Activated CD4-positive, alpha-beta T cell treated with anti-CD3 and anti-CD28 coated beads for 1 hour (primary cell): ENCODE measurements at regions not wholly inside any gene's neighbourhood (a gene's known extent, or its start where the extent isn't known, plus 50 kb on each side); places are given as distances from the start of the nearest gene placed in this dataset.
"Not testable (repeated sequence)": the region's sequence is repeated elsewhere in the genome, so short reads cannot be mapped to it uniquely, and the experiment has no call there.

Source experiments
- DNase-seq: peaks from one replicate; pipeline ENCODE4 v3.0.0-alpha.2; 2020

DNA sequence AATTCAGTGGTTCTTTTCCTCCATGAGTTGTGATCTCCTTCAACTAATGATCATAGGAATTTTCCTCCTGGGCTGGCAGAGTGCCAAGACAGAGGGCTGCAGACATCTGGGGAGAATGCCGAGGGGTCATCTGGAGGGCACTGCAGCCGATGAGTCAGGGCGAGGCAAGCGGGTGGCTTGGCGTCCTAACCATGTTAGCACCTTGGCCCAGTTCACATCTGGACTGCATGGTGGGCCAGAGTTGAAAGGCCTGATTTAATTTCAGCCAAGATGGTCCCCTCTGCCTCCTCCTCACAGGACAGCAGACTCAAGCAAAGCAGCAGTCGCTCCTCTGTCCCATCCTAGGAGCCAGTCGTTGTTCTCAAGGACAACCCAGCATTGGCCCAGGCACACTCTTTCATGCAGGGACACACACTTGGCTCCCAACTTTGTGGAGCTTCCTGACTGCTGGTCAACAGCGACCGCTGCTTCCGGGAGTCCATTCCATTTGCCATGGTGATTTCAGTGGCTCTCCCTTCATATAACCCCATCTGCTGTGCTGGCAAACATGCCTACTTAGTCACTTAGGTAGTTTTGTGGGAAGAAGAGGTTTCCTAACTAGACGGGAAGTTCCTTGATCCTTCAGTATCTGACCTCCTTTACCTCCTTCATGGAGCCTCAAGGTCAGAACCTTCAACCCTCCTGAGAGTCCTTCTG lies 161.8 kb downstream of the TTC8 start:
- DNase-seq: no peak

DNA sequence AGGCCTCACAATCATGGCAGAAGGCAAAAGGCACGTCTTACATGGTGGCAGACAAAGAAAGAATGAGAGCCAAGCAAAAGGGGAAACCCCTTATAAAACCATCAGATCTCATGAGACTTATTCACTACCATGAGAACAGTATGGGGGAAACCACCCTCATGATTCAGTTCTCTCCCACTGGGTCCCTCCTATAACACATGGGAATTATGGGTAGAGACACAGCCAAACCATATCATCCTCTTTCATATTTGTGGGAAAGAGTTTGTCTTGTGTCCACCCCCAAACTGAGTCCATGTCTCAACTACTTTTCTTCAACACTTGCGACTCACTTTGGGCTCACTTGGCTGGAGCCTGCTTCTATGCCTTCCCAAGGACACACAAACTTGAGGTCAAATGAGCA lies 162.5 kb downstream of the TTC8 start:
- DNase-seq: not testable (repeated sequence)

DNA sequence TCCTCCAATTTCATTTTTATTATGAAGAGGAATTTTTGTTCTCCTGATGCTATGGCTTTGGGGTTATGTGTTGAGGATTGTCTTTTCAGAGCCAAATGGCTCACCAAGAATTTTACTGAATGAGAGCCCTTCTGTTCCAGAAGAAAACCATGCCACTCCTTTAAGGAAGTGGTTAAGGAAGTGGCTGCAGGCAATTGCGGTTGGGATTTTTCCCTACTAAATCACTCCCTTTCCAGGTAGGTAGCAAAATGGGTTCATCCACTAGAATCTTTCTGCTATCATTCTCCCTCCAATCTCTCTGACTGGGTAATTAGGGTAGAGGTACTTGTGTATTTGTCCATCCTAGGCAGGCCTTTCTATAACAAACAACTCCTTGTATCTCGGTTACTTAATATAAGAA lies 163.1 kb downstream of the TTC8 start:
- DNase-seq: no peak

DNA sequence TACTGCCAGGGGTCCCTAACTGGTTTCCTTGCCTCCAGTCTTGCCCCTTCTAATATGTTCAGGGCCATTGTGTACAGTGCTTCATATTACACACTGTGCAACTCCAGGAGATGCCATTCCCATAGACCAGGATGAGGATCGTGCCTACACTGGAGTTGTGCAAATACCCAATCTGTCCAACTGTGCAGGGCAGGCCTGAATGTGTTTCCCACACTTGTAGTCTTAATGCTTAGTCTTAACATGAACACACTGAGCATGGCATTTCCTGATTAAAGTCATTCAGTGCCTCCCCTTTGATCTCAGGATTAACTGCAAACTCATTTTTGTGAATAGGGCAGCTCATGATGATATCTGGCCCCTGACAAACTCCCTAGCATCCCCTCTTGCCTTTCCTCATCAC lies 165.5 kb downstream of the TTC8 start:
- no peak for DNase-seq

DNA sequence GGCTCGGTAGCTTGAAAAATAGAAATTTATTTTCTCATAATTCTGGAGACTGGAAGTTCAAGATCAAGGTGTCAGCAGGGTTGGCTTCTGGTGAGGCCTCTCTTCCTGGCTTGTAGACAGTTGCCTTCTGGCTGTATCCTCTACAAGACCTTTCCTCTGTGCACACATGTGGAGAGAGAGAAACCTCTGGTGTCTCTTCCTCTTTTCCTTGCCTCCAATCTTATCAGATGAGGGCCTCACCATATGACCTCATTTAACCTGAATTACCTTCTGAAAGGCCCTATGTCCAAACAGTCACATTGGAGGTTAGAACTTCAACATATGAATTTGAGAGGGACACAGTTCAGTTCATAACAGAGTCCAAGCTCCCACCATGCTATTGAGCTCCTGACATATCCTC lies 166.4 kb downstream of the TTC8 start:
- no peak for DNase-seq

DNA sequence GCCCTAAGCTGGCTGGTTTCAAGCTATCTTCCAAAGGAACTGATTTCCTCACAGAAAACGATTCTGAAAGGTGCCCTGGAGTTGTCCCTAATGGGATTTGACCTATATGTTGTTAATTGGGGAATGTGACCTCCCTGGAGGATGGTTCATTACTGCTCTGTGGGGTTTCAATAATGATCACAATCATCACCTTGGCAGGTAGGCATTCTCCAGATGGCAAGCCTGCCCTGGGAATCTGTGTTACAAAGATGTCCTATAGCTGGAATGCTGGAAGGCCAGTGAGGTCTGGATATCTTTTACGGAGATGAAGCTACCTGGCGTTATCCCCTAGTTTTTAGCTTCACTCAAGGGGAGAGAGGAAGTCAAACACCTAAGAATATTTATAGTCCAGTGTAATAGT lies 167.6 kb downstream of the TTC8 start:
- no peak for DNase-seq

DNA sequence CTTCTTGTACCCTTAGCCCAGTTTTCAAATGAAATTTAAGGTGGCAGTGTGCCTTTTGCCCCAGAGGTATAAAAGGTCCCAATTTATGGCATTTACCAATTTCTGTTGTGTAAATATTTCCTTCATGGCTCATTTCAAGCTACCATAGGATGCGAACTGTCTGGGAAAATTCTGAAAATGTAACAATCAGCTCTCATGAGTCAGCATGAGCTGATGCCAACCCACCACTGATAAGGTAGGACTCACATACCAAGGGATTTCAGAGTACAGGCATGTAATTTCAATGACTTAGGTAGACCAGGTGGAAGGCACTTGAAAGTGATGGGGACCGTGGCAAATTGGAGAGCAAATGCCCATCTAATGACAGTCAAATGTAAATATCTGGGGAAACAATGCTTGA lies 169.5 kb downstream of the TTC8 start:
- no peak for DNase-seq

DNA sequence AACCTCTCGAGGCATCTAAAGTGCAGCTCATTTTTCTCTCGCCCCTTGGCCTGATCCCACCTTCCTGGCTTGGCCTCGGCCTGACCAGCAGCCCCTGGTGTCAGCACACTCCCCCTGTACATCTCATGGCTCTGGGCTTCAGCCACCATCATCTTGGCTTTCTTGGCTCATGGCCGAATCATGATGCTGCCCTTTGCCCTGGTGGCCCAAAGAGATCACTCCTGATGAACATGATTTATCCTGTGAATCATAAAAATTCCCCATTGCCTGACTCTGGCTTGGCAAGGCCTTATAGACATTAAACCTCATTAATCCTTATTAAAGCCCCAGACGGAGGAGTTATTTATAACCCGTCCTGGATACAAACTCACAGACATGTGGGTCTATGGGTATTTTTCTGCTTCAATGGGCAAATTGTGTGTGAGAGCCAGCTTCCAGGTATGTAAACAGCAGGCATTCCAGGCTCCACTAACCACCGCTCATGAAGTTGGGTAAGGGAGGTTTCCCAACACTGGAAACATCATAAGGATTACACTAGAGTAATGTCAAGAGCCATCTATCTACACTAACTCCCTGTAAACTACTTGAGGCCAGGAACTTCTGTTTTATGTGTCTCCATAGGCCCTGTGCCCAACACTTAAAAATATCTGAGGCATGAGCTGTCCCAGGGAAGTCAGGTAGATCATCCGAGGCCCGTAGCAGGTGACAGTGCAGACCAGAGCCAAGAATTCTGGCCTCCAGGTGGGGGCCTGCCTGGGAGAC lies 171.2 kb downstream of the TTC8 start:
- DNase-seq: no peak

DNA sequence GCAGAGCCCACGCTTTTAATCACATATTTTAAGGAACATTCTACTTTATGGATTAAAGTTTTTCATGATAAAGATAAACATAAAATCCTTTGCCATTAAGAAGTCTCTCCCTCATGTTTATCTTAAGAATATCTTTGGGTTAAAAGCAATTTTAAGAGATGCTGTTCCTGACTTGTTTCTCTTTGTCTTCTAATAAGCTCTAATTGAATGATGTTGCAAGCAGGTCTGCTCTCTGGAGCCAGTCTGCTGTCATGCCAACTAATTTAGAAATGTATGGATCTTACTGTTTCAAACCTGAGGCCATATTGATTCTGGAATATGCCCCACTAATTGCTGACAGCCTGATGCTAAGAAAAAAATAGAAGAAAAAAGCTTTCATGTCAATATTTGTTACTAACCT lies 173.6 kb downstream of the TTC8 start:
- DNase-seq: no peak

DNA sequence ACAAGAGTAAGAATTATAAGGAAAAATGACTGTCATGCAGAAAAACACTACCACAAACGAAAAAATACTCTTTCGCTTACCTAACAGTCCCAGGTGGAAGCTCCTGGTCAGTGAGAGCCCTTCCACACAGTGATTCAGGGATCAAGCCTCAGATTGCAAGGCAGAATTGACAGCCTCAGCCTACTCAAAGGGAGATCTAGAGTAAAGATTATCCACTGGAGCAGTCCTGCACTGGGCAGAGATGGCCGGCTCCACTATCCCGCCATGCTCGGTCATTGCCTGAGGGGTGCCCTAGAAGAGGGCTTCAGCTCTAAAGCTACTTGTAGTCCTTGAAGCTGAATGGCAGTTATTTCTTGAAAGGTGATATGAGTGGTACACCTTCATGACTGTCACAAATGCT lies 174.7 kb downstream of the TTC8 start:
- DNase-seq: no peak

DNA sequence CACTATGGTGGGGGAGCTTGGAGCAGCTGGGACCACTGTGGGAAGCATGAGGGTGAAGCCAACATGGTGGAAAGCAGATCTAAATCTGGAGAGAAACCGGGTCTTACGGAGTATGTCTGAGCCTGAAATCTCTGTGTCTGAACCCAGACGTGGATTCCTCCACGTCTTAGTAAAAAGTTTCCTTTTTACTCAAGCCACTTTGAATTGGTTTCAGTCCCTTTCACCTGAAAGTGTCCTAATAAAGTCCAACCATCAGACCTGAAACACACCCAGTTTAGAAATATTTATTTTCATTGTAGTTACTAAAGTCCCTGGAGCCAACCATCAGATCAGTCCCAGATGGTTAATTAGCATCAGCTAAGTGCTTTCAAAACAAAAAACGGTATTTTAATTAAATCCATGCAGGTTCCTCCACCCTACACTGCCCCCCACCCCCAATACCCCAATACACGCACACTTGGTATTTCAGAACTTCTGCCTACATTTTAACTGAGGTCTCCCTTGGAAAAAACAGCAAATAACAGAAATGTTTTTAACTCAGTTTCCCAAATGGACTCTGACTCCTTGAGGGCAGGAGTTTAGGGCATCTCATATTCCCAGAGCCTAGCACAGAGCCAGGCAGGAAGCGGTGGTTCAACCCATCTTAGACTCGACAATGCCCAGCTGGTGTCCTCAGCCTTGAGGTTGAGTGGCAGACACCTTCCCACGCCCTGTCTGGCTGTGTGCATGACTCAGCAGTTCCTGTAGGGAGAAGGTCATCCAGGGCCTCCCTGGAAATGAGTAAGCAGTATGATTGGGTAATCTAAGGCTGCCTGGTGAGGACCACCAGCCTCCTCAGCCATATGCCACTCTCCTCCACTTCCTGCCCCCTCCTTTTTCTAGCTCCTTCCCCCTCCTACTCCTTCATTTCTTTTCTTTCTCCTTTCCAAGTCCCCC lies 175.8 kb downstream of the TTC8 start:
- DNase-seq: no peak

DNA sequence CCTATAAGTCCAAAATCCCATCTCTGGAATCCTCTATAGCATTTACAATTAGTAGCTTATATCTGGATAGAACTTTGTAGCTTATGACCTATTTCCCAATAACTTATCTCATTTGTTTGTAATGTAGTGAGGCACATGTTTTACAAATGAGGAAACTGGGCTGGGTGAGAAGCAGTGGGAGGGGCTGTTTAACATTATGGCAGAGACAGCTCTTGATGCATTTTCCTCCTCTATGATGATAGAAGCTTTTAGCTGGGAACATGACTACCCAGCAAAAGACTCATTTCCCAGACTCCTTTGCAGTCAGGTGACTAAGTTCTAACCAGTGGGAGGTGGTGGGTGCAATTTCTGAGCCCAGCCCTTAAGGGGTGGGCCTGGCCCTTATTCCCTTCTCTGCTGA lies 179.7 kb downstream of the TTC8 start:
- no peak for DNase-seq

DNA sequence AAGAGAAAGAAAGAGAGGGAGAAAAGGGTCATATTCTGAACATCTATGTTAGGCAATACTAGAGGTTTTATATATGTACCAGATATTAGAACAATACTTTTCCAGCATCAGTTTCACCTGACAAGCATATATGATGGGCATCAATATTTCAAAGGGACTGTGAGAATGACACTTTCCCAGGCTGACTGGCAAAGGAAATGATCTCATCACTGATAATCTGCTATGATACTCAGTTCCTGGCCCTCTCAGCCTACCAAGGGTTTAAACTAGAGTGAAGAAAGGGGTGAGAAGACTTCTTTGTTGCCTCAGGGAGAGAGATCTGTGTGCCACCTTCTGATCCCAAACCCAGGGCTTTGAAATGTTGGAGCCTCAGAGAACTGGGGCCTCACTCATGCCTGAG lies 183.5 kb downstream of the TTC8 start:
- no peak for DNase-seq

DNA sequence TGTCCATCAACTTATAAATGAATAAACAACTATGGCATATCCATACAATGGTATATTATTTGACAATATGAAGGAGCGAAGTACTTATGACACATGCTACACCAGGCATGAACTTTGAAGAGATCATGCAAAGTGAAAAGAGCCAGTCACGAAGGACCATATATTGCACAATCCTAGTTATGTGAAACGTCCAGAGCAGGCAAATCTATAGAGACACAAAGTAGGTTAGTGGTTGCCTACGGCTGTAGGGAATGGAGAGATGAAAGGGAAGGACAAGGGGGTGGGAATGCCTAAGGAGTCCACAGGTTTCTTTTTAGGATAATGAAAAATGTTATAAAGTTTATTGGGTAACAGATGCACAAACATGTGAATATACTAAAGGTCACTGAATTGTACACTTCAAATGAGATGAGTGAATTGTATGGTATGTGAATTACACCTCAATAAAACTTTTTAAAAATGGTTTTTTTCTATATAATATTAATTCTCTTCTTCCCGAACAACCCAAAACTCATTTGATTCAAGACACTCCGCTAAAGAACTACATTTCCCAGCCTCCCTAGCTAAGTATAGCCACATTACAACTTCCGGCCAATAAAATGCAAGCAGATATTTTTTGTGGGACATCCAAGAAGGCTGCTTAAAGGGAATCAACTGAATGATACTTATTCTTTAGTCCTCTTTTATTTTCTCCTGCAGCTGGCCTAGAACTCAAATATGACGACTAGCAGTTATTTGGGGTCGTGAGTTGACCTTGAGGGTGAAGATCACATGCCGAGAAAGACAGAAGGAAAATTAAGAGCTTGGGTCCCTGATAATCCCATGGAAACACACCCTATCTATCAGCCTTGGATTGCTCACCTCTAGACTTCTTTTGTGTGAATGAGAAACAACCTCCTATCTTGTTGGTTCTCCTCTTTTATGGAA lies 187.2 kb downstream of the TTC8 start:
- DNase-seq: no peak

DNA sequence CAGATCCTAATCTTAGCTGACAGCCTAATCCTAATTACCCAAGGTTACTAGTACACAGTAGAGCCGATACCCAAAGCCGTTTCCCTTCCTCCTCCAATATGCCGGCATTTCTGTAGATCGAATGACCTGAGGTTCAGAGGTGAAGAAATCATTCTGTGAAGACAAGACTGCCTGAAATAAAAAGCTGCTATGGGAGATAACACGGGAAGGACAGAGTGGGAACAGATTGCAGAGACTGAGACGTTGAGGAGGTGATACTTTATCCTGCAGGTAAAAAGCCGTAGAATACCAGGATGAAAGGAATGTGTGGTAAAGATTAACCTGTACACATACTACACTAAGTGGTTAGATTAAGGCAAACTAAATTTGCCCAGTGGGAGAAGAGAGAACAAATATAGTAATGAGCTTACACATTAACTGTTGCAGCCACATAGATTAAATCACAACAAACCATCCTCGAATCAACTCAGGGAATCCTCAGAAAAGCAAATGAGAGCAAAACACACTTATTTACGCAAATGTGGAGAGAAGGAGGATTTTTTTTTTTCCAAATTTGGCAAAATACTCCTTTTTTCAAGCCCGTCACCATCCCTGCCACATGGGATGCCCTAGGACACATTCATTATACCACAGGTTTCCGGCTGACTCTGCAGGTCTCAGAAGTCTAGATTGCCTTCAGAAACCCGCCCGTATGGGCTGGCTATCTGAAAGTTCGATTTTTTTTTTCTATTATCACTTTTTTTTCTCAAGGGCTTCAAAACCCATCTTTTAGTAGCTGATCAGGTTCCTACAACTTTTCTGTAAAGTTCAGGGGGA lies 188.0 kb downstream of the TTC8 start:
- DNase-seq: no peak

DNA sequence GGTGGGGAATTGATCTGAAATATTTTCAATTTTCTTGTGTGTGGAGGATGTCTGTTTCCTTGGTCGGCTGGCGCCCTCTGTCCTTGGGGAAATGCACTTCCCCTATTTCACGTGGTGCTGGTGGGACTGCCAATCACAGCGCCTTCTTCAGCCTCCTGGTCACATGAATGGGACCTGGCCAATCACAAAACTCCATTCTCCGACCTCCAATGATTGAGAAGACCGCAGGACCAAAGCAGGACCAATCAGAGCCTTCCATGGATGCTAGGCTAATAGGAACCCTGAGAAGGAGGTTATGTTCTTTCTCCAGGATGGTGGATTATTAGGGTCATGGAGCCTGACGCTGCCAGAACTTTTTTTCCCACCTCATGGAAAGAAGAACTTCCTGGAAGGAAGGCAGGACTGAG lies 188.7 kb downstream of the TTC8 start:
- no peak for DNase-seq

DNA sequence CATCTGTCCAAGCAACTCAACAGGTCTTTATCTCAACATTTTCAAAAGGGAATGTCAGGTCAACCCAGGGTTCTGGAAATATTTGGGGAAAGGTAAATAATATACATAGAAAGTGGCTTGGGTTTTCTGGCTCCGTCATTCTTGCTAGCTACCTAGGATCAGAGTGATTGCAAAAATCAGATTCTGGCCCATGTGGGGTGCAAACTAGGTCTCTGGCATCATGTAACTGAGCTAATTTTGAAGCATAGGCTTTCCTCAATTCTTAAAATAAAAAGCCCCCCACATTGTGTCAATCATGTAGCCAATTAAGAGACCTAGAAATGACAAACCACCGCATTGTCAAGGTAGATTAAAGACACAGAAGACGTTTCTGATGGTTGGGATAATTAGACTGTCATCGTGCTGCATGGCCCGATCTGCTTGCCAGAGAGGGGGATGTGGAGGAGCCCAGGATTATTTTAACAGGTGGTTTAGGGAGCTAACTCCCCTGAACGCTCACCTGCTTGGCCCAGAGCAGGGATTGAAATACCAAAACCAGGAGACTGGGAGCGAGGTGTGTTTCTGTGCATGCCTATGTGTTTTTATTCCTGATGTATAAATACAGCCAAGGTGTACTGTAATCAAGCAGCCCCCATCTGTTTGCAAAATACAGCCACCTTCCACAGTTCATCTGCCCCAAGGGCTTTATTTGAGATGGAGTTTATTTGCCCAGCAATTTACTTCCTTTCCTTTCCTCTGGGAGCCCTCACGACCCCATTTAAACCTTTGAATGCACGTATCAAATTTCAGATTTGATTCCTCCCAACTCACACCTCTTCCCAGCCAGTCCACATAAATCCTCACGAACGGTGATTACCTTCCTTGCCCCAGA lies 189.5 kb downstream of the TTC8 start:
- DNase-seq: no peak

DNA sequence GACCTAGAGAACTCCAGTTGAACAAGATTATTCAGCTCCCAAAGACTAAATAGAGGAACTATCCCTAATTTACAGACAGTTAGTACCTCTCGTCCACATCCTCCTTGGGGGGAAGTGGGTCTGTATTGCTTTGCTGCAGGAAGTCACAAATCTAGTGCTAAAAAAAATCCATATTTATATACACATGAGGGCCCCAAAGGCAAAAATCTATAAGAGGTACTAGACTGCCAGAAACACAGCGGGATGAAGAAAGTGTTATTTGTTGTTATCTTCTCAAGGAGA lies 190.1 kb downstream of the TTC8 start:
- no peak for DNase-seq

DNA sequence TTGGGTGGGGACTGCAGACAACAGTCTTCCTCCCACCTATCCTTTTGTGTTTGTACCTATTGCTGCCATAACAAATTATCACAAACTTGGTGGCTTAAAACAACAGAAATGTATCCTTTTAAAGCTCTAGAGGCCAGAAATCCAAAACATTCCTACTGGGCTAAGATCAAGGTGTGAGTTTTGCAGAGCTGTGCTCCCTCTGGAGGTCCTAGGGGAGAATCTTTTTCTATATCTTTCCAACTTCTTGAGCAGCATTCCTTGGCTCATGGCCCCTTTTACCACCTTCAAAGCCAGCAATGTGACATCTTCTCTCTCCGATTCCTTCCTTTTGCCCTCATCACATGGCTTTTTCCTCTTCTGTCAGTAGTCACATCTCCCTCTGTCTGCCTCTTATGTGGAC lies 190.6 kb downstream of the TTC8 start:
- no peak for DNase-seq

DNA sequence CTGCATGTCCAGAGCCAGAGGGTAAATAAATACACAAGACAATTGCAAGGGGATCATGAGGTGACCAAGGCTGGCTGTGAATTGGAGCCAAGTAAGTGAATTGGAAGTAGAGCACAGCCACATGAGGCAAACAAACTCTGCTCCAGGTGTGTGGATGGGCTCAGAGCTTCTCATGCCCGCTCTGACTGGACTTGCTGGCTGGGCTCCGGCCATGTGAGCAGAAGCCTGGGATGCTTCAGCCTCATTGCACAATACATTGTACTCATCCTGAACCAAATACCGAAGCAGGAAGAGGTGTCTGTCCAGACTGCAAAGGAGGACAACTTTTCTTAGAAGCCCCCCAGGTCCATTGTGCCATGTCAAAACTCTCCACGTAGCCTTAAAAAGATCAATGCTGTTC lies 193.0 kb downstream of the TTC8 start:
- DNase-seq: no peak

DNA sequence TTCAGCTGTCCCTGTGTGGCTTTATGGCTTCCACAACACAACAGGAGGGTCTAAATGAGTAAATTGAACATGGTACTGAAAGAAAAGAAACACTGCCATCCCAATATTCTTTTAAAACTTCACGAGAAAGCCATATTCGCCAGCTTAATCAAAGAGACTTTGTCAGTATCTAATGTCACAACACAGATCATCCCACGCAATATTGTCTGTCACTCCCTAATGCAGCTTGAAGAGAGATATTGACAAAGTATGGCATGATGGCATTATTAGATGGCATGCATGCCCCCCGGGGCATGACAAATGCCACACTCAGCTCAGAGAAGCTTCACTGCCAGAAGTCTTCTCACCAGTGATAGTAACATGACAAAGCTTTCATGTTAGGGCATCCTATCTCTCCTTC lies 197.8 kb downstream of the TTC8 start:
- no peak for DNase-seq
